Ureter (tissue), 1 donor: ENCODE measurements at regions not wholly inside any gene's neighbourhood (a gene's known extent, or its start where the extent isn't known, plus 50 kb on each side); places are given as distances from the start of the nearest gene placed in this dataset.

Experiments
- DNase-seq: peaks from one replicate; pipeline ENCODE4 v3.0.0-alpha.2; 2020; ENCODE audit warnings: low spot score
- donor health status: DM: yes; HTN: yes; CAD: no.

DNA sequence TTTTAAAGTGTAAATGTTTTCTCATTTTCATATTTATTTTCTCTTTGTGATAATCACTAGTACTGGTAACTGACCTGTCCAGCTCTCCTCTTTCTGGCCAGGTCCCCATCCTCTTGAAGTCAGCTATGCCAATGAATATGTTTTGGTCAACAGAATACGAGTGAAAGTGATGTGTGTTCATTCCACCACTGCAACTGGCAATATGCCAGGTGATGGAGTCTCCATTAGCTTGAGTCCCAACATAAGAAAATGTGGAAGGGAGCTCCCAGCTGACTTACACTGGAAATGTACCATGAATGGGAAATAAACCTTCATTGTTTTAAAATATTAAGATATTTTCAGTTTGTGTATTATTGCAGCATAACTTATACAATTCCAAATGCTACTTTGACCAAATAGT is 75.8 kb downstream of the CCDC34 start:
- DNase-seq = no peak

DNA sequence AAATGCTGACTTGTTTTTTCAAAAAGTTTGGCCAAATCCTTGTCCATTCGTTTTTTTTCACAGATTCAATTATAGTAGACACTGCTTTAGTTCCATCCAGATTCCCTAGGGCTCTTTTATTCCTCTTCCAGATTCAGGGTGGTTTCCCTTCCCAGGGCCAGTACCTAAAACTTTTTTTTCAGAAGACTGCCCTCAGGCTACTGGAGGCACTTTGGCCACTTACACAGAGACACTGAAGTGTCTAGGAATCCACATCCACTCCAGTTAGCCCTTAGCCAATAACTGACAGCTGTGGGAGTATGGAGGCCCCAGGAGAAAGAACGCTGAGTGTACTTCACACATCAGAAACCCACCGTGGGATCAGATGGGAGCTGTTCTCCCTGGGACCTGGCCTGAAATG is 77.3 kb downstream of the CCDC34 start:
- DNase-seq = no peak

DNA sequence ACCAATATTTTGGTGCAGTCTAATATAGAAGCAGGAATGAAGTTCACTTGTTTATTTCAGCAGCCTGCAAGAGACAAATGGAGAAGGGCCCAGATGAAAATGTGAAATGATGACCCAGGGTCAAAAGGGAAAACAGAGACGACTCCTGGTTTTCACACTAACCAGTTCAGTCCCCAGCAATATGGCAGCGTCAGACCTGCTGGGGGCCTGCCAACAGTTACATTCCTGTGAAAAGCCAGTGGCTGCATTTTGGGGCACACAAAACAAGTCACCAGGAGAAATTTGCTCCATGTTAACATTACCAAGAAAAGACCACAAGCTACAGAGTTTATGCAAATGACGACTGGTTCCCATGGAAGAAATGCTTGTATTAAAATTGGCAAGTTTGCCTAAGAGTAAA is 80.2 kb downstream of the CCDC34 start:
- no peak for DNase-seq

DNA sequence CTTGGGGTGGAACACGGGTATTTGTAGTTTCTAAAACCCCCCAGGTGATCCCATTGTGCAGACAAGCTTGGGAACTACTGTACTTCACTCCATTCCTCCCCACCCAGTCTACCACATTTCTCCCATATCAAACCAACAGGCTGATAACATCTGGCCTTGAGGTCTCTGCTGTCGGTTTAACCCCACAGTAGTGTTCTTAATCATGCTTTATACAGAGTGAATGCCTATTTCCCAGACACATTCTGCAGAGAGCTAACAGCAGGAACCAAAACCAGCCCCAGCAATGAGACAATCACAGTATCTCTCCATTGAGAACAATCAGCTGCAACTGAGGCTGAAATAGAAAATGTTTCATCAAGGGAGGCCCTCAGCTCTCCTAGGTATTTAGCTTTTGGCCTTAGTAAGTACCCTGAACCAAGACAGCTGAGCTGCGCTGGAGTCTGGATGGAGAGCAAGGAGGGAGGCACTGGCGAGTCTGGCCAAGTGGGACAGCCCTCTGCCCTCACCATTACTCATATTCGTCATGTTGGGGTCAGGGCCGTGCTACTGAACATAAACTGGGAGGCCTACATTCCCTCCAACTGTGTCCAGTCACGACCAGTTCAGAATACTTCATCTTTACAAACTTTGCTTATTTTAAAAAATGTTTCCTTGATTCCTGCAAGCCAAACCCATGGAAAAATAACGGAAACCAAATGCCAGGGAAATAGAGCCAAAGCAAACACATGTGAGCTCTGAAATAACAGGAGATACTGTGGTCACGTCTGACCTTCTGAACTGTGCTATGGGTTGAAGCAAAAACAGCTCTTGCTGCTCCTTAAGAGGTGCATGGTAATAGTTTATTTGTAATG is 81.0 kb downstream of the CCDC34 start:
- no peak for DNase-seq

DNA sequence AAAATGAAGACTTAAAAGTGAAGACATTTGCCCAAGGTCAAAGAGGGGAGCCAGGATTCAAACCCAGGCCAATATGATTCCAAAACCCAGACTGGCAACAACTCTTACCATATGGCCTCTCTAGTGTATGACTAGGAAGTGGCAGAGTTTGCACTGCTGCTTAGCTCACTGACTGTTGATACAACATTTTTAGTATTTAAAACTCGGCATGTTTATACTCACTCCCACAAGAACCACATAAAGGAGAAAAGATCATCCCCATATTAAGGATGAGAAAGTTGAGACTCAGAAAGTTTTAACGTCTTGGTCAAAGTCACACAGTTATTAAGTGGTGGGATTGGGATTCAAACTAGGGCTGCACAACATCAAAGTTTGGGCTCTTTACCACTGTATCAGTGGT is 81.7 kb downstream of the CCDC34 start:
- DNase-seq = no peak

DNA sequence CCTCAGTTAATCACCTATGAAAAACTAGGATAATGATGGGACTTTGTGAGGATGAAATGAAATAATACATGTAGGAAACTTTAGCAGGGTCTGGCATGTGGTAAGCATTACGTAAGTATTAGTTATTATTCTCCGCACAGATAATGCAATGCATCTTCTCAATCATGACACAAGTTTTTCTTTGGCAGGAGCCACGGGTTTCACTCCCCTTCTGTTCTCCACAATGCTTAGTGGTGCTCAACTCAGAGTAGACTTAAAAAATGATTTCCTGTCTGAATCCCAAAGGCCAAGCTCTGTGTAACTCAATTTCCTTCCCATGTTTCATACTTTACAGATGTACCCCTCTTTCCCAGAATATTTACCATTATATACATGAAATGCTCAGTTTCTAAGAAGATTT is 82.9 kb downstream of the CCDC34 start:
- DNase-seq = no peak

DNA sequence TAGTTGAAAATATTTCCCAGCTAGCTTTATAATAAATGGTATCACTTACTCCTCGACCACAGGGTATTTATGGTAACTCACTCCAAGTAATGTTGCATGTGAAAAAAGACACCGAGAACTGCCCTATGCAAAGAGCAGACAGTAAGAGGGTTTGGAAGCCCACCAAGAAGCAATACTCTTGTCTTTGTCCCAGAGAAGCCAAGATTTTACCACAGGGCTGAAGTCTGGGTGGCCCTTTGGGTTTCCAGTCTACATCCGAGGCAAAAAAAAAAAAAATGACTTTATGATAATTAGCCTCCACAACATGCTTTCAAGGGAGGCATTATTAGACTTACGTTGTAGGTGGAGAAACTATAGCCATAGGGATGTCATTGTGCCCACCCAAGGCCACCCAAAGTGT is 83.6 kb downstream of the CCDC34 start:
- DNase-seq = no peak

DNA sequence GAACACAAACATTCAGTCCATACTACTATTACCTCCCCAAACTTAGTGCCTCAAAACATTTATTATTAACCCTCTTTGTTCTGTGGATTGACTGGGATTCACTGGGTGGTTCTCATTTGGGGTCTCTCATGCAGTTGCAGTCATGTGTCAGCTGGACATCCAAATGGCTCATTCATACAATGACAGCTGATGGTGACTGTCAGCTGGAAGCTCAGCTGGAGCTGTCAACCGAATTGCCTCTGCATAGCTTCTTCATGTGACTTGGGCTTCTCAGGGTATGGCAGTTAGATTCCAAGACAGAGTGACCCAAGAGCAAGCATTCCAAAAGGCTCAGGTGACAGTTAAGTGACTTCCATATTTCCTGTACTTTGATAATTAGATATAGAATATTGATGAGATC is 85.2 kb downstream of the CCDC34 start:
- no peak for DNase-seq

DNA sequence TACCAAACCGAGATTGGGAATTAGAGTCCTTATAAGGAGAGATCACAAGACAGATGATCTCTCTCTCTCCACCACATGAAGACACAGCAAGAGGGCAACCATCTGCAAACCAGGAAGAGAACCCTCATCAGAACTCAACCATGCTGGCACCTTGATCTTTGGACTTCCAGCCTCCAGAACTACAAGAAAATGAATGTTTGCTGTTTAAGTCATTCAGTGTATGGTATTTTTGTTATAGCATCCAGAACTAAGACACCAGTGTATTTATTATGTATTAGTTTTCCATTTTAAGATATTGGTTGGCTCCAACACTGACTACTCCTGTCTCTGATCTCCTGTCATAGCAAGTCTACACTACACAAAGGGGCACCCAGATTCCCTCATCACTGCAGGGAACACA is 86.9 kb downstream of the CCDC34 start:
- DNase-seq = no peak

DNA sequence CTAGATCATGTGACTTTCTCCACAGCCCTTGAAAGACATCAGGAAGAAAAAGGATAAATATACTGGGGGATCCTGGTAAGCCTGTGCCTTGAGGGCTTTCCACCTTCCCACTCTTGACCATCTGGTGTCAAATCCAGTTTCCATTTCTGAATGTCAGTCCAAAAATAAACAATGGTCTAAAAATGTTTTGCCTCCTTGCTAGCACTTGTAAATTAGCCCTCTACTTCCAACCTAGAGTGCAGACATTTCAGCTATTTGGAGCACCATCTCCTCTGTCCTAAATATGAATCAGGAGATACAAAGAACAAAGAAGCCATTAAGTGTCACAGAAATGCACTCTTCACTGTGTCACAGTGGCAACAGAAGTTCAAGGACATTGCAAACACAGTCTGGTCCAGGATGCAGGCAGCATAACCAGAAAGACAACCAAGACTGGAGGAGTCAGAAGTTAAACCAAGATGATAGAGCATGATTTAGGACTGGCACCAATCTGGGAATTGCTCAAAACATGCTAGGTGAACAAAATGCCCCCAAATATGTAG is 88.1 kb downstream of the CCDC34 start:
- no peak for DNase-seq

DNA sequence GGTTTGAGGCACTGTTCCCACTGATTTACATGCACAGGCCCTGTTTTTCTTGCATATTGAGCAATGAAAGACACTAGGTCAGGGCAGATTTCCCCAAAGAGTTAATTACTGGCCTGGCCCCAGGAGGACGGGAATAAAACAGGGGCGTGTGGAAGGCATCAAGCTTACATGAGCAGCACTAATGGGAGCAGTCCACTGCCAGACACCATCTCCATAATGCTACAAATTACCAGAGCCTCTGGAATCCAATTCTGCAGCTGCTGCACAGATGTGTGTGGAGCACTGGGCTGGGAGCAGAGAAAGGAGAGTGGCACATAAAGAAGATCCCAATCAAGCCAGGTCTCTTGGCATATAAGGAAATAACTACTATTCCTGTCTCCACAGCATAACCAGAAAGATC is 96.9 kb downstream of the CCDC34 start:
- DNase-seq = no peak

DNA sequence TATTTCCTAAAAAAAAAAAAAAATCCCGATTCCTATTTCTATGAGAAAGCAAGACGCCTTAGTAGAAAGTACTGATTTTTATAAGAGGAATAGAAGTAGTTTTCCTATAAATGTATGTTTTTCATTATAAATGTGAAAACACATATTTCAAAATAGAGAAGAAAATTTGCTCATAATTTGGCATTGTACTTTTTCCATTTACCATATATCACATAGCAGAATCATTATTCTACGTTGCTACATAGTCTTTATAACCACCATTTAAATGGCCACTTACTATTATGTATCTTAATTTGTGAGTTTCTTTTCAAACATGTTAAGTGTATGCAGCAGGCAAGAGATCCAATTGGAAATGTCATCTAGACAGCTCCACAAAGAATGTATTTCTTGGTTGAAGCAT is 99.0 kb downstream of the CCDC34 start:
- no peak for DNase-seq

DNA sequence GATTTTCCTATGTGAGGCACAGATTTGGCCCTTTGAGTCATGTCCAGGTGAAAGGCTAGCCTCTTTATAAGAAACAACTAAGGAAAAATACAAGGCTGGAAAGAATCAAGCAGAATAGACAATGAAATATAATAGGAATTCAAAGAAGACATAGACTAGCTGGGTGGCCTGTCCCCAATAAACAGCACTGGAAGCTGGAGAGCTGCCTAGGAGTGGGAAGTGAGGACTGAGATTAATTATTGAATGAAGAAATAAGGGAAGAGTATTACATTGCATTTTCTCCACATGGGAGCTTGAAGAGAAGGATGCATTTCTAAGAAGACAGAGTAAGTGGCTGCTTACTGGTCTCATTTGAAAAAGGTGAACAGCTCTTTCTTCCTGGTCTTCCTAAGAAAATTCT is 100.0 kb downstream of the CCDC34 start:
- no peak for DNase-seq

DNA sequence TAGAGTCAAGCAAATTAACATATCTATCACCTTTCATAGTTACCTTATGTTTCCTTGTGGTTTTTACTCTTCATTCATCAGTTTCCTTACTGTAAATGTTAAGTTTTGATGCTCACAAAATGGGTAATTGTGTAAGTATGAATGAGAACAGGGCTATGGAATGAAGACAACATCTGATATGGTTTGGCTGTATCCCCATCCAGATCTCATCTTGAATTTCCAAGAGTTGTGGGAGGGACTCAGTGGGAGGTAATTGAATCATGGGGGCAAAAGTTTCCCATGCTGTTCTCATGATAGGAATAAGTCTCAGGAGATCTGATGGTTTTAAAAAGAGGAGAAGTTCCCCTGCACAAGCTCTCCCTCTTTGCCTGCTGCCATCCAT is 107.6 kb downstream of the CCDC34 start:
- DNase-seq = no peak

DNA sequence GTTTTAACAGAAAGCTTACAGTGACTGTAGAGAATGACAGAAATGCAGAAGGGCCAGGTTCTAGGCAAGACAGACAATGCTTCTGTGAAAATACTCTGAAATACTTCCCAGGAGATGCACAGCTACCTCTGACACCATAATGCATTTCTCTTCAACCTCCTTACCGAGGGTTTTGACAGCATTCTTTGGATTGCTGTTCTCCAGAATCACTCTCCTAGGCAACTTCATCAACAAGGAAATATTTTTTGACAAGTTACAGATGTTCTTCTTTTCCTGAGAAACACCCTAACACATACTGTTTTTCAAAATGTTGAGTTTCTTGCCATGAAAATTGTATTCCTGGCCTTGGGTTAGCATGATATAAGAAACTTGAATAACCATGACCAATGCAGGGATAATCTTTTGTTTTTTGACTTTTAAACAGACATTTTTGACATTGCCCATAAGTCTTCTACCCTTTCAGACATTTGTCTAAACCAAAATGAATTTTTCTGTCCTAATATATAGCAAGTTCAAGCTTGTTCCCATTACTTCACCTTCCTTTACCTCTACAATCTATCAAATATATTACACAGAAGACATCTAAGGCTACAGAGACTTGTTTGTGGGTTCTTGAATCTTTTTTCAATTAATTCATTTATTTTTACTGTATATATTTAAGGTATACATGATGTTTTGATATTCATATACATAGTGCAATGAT is 108.1 kb downstream of the CCDC34 start:
- no peak for DNase-seq

DNA sequence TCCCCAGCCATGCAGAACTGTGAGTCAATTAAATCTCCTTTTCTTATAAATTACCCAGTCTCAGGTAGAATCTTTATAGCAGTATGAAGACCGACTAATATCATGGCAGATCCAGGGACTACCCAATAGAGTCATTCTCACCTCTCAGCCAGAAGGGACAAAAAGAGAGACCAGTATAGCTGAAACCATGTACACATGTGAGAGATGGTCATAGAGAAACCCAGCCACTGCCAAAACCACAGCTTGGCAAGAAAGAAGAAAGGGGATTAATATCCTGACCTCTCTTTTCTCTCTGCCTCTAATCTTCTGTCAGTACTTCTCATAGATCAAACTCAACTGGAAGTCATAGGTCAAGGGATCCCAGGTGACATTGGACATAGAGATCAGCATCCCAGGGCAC is 109.8 kb downstream of the CCDC34 start:
- DNase-seq = no peak

DNA sequence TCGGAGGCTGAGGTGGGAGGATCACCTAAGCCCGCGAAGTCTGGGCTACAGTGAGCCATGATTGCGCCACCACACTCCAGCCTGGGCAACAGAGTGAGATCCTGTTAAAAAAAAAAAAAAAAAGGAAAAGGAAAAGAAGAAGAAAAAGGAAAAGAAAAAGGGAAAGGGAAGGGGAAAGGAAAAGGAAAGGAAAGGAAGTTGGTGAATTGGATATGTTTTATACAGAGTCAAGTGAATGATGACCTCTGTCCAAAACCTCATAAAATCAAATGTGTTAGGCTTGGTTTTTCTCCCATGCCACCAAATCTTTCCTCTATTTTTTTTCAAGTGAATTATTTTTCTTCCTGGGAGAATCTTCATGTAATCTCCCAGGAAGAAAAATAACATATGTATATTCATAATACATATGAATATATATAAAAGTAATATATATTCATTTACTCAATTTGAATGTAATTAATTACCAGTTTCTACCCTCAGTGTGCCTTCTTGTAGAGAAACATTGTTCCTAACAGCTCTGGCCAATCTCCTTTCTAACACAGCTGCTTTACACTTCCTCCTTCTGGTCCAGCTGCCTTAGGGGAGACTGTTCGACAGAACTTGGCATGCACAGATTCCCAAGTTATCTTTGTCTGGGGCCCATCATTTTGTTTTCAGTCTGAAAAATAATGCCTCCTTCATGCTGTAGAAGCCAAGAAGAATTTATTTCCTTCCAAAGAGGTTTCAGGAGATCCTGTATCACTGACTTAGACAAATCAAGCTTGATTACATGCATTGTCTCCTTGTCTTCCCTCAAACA is 111.9 kb downstream of the CCDC34 start:
- DNase-seq = no peak

DNA sequence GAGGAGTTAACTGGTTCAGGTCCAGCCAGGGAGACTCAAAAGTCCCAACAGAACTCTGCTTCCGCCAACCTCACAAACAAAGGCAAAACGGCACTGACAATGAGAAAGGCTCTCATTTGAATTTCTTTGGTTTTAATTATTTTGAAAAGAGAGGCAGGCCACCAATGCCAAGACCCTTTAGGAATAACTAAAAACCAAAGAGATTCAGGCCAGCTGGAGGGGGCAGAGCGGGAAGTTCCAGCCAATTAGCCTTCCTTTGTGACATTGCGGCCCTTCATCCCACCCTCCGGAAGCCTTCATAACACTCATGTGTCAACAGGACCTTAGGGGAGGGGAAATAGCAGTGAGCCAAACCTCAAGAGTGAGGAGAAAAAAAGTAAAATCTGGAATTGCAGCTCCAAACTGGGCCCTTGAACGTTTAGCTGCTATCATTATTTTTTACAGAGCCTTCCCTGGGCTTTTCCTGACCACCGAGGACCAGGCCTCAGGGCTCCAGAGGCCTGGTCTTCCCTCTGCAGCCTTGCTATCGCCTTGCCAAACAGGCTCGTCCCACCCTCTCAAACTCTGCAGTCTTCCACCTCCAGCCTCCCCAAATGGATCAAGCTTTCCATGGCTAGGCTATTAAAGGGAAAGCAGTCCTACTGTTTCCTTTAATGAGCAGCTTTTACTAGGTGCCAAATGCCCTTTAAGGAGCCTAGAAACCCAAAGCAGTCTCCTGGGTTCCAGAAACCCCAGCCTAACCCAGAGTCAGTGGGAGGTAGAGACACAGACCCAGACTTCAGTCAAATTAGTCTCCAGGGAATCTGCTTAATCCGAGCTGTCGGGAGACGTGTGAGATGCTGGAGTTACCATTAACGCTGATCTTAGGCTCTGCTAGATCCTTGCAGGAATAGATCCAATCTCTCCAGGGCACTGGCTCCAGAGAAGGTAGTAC is 114.2 kb downstream of the CCDC34 start:
- DNase-seq = no peak

DNA sequence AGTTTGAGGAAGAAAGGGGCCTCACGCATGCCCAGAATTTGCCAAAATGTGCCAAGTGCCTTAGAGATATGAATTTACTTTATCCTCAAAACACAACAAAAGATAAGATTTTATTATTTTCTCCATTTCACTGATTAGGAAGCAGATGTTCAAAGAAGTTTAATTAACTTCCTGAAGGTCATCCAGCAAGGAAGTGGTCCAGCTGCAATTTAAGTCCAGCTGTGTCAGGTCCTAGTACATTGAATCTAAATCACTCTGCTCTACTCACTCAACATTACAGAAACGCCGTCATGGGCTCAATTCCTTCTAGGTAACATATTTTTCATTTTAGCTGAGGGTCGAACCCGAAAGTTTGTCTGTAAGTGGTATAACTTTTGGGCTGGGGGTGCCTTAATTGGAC is 115.4 kb downstream of the CCDC34 start:
- no peak for DNase-seq

DNA sequence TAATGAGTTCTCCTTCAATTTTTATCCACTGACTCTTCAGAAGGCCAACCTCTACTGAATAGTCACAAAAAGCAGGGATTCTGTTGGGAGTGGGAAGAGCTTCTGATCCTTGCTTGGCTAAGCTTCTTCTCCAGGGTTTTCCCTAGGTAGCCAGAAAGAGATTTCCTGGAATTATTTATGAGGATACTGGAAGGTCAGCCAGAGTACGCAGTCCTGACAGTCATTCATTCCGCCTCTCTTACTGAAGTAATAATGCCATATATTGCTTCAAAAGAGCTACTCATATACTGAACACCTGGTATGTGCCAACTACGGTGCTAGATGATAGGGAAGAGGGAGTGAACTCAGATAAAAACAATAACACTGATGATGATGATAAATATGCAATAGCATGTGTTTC is 116.1 kb downstream of the CCDC34 start:
- DNase-seq = no peak

DNA sequence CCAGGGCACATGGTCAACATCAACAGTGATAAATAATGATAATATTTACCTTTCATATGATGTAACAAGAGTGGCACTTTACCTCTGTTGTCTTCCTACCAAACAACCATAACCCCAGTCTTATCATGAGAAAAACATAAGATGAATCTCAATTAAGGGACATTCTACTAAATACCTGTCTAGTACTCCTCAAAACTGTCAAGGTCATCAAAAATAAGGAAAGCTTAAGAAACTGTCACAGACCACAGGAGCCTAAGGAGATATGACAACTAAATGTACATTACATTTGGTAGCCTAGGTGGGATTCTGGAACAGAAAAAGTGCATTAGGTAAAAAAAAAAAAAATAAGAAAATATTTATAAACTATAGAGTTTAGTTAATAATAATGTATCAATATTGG is 118.1 kb downstream of the CCDC34 start:
- DNase-seq = no peak
